Osteocyte (in vitro differentiated cells): ENCODE measurements at regions not wholly inside any gene's neighbourhood (a gene's known extent, or its start where the extent isn't known, plus 50 kb on each side); places are given as distances from the start of the nearest gene placed in this dataset.
A peak's percentile ranks its signal among the peaks of the same experiment; 100 is the strongest.
"Not testable (repeated sequence)": the region's sequence is repeated elsewhere in the genome, so short reads cannot be mapped to it uniquely, and the experiment has no call there.

ENCODE experiments used
- DNase-seq: peaks from one replicate; pipeline ENCODE4 v3.0.0; 2021; ENCODE audit warnings: mixed read lengths; ENCODE audit not compliant: unreplicated experiment; ENCODE audit errors: extremely low spot score
- H3K27ac Mint-ChIP-seq: one replicate; pipeline ENCODE4 v1.8.0; 2021; ENCODE audit warnings: mild to moderate bottlenecking, mixed read lengths; ENCODE audit not compliant: unreplicated experiment
- H3K27me3 Mint-ChIP-seq: one replicate; pipeline ENCODE4 v1.8.0; 2021; ENCODE audit warnings: mixed read lengths; ENCODE audit not compliant: unreplicated experiment
- H3K36me3 Mint-ChIP-seq: one replicate; pipeline ENCODE4 v1.8.0; 2021; ENCODE audit warnings: mixed read lengths; ENCODE audit not compliant: unreplicated experiment
- H3K4me1 Mint-ChIP-seq: one replicate; pipeline ENCODE4 v1.8.0; 2021; ENCODE audit warnings: mixed read lengths; ENCODE audit not compliant: unreplicated experiment
- H3K4me3 Mint-ChIP-seq: one replicate; pipeline ENCODE4 v1.8.0; 2021; ENCODE audit warnings: mild to moderate bottlenecking, moderate library complexity, mixed read lengths; ENCODE audit not compliant: unreplicated experiment
- H3K9me3 Mint-ChIP-seq: one replicate; pipeline ENCODE4 v1.8.0; 2021; ENCODE audit warnings: mixed read lengths; ENCODE audit not compliant: unreplicated experiment
- TF ChIP-seq, protein P1 (sequence below): fragments of 200-600 bp; sonication (generic); IDR thresholded peaks from 2 replicates; pipeline ENCODE4 v1.5.0; 2021; ENCODE audit warnings: antibody characterized with exemption, mild to moderate bottlenecking, moderate library complexity

GRCh38 chr5:125987677-125988255 is 435.4 kb upstream of the GRAMD2B start:
- DNase-seq = no peak
- TF ChIP-seq, protein P1, sequence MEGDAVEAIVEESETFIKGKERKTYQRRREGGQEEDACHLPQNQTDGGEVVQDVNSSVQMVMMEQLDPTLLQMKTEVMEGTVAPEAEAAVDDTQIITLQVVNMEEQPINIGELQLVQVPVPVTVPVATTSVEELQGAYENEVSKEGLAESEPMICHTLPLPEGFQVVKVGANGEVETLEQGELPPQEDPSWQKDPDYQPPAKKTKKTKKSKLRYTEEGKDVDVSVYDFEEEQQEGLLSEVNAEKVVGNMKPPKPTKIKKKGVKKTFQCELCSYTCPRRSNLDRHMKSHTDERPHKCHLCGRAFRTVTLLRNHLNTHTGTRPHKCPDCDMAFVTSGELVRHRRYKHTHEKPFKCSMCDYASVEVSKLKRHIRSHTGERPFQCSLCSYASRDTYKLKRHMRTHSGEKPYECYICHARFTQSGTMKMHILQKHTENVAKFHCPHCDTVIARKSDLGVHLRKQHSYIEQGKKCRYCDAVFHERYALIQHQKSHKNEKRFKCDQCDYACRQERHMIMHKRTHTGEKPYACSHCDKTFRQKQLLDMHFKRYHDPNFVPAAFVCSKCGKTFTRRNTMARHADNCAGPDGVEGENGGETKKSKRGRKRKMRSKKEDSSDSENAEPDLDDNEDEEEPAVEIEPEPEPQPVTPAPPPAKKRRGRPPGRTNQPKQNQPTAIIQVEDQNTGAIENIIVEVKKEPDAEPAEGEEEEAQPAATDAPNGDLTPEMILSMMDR = no peak
- Mint-ChIP-seq H3K27ac (no peak overlapping the region), H3K4me1 (no peaks in the 10 kb centered on the region), H3K27me3 (no peaks in the 10 kb centered on the region), H3K36me3 (peaks cover 4% of the 10 kb centered on the region), H3K4me3 (no peak overlapping the region), H3K9me3 (peaks cover 24% of the 10 kb centered on the region)

- H3K4me3 Mint-ChIP-seq = no peak overlapping the region
- no peak for DNase-seq
- H3K9me3 Mint-ChIP-seq = no peaks in the 10 kb centered on the region
- no peak overlapping the region for H3K27ac Mint-ChIP-seq
- H3K36me3 Mint-ChIP-seq = no peaks in the 10 kb centered on the region
- H3K27me3 Mint-ChIP-seq = no peaks in the 10 kb centered on the region
- TF ChIP-seq, protein P1 = no peak
- no peaks in the 10 kb centered on the region for H3K4me1 Mint-ChIP-seq
These were observed 431.2 kb upstream of the GRAMD2B start for GRCh38 chr5:125992050-125992449.

DNA sequence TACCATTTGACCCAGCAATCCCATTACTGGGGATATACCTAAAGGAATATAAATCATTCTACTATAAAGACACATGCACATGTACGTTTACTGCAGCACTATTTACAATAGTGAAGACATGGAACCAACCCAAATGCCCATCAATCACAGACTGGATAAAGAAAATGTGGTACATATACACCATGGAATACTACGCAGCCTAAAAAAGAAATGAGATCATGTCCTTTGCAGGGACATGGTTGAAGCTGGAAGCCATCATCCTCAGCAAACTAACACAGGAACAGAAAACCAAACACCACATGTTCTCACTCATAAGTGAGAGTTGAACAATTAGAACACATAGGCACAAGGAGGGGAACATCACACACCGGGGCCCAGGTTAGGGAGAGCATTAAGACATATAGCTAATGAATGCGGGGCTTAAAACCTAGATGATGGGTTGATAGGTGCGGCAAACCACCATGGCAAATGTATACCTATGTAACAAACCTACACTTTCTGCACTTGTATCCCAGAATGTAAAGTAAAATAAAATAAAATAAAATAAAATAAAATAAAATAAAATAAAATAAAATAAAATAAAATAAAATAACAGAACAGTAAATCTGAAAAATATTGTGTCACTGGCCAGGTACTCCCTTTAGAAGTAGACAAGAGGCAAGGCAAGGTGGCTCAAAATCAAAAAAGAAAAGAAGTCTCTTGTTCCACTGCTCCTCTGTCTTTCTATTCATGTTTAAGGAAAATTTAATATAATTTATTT is 423.8 kb upstream of the GRAMD2B start:
- not testable (repeated sequence) for H3K9me3 Mint-ChIP-seq, H3K36me3 Mint-ChIP-seq, DNase-seq, H3K4me3 Mint-ChIP-seq, H3K27ac Mint-ChIP-seq, H3K27me3 Mint-ChIP-seq
- H3K4me1 Mint-ChIP-seq = peaks cover 46% of the 10 kb centered on the region

GRCh38 chr5:126000507-126000906 is 422.7 kb upstream of the GRAMD2B start:
- Mint-ChIP-seq H3K27me3 (peaks cover 2% of the 10 kb centered on the region), H3K4me1 (peaks cover 47% of the 10 kb centered on the region), H3K27ac (no peak overlapping the region), H3K9me3 (no peaks in the 10 kb centered on the region), H3K4me3 (no peak overlapping the region), H3K36me3 (no peaks in the 10 kb centered on the region)
- TF ChIP-seq, protein P1 = no peak
- DNase-seq = no peak

GRCh38 chr5:126002222-126002897 is 420.8 kb upstream of the GRAMD2B start:
- H3K36me3 Mint-ChIP-seq = no peaks in the 10 kb centered on the region
- DNase-seq = no peak

More at GRCh38 chr5:126002222-126002897, 420.8 kb upstream of the GRAMD2B start:
- Mint-ChIP-seq H3K4me1 (peaks cover 47% of the 10 kb centered on the region), H3K27ac (peak overlapping the region; percentile 83), H3K9me3 (no peaks in the 10 kb centered on the region), H3K27me3 (peaks cover 2% of the 10 kb centered on the region), H3K4me3 (peak overlapping the region; percentile 41)
- TF ChIP-seq, protein P1 = no peak
